ENCODE measurements at regions not wholly inside any gene's neighbourhood (a gene's known extent, or its start where the extent isn't known, plus 50 kb on each side); places are given as distances from the start of the nearest gene placed in this dataset.

DNA sequence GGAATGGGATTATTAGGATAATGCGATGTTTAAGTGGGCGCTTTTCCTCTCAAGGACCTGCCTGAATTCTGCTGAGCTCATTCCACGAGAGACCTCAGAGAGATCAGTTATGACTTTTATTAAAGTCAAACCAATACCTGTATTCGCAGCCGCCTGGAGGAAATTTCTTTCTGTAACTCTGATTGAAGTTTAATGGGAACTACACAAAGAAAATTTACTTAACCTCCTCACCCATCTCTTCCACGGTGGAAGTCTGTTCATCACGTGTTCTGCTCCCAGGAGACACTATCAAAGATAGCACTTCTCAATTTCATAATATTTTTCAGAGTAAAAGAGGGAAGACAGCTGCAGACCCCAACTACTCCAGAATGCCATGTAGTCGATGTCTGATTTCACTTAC lies 334.7 kb upstream of the POU3F1 start:
- no peak overlapping the region for H2AFZ ChIP-seq (ENCODE audit: low read length)
- H3K36me3 ChIP-seq (ENCODE audit: insufficient read depth, low read length), result no peaks in the 10 kb centered on the region
- no peak overlapping the region for H3K27ac ChIP-seq (ENCODE audit: low read depth, low read length, poor library complexity, severe bottlenecking)

DNA sequence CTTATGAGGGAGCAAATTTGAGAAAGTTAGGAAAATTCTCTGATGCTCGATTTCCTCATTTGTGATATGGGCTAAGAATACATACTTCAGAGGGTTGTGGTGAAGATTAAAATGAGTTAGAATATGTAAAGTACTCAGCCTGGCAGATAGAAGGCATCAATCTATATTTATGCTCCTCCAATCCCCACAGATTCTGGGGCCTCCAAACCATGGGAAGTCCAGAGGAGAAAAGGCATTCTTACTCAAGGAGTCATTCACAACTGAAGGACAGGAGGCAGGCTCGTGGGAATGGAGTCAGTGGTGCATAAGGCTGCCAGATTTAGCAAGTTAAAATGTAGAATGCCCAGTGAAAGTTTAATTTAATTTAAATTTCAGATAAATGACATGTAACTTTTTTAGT lies 330.0 kb upstream of the POU3F1 start:
- Histone ChIP-seq H3K4me3 (ENCODE audit: low read depth, low read length, poor library complexity, severe bottlenecking) (no peak overlapping the region), H3K9me3 (ENCODE audit: low read length) (peaks cover 14% of the 10 kb centered on the region), H3K27me3 (ENCODE audit: insufficient read depth, low read length) (no peaks in the 10 kb centered on the region; the same call in 1 of the 2 replicates), H3K79me2 (ENCODE audit: insufficient read depth, low read length) (no peaks in the 10 kb centered on the region), H3K4me2 (ENCODE audit: low read length) (no peak overlapping the region), H3K9ac (ENCODE audit: low read length) (no peak overlapping the region), H3K9me2 (ENCODE audit: low read depth, low read length) (no peaks in the 10 kb centered on the region), H4K20me1 (ENCODE audit: insufficient read depth, low read length) (no peaks in the 10 kb centered on the region), H3K27ac (ENCODE audit: low read depth, low read length, poor library complexity, severe bottlenecking) (no peak overlapping the region), H3K4me1 (ENCODE audit: insufficient read depth, low read length, severe bottlenecking) (no peaks in the 10 kb centered on the region), H2AFZ (ENCODE audit: low read length) (no peak overlapping the region), H3F3A (ENCODE audit: insufficient read depth, low read length) (no peaks in the 10 kb centered on the region), H3K36me3 (ENCODE audit: insufficient read depth, low read length) (no peaks in the 10 kb centered on the region; the same call in 1 of the 2 replicates)
- no peak for TF ChIP-seq EZH2 (IDR thresholded peaks at IDR 0.05; ENCODE audit: borderline replicate concordance, low read length)

More for the DNA sequence above, 334.7 kb upstream of the POU3F1 start:
- H3K27me3 ChIP-seq (ENCODE audit: insufficient read depth, low read length), result no peaks in the 10 kb centered on the region
- no peaks in the 10 kb centered on the region for H3F3A ChIP-seq (ENCODE audit: insufficient read depth, low read length)
- H3K4me2 ChIP-seq (ENCODE audit: low read length), result no peak overlapping the region
- no peaks in the 10 kb centered on the region for H3K79me2 ChIP-seq (ENCODE audit: insufficient read depth, low read length)
- no peak overlapping the region for H3K9ac ChIP-seq (ENCODE audit: low read length)
- no peak for TF ChIP-seq EZH2 (IDR thresholded peaks at IDR 0.05; ENCODE audit: borderline replicate concordance, low read length)
- TF ChIP-seq, protein P1, sequence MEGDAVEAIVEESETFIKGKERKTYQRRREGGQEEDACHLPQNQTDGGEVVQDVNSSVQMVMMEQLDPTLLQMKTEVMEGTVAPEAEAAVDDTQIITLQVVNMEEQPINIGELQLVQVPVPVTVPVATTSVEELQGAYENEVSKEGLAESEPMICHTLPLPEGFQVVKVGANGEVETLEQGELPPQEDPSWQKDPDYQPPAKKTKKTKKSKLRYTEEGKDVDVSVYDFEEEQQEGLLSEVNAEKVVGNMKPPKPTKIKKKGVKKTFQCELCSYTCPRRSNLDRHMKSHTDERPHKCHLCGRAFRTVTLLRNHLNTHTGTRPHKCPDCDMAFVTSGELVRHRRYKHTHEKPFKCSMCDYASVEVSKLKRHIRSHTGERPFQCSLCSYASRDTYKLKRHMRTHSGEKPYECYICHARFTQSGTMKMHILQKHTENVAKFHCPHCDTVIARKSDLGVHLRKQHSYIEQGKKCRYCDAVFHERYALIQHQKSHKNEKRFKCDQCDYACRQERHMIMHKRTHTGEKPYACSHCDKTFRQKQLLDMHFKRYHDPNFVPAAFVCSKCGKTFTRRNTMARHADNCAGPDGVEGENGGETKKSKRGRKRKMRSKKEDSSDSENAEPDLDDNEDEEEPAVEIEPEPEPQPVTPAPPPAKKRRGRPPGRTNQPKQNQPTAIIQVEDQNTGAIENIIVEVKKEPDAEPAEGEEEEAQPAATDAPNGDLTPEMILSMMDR (IDR thresholded peaks at IDR 0.05; ENCODE audit: low read length), result no peak
- no peaks in the 10 kb centered on the region for H3K9me3 ChIP-seq (ENCODE audit: low read length)
- H4K20me1 ChIP-seq (ENCODE audit: insufficient read depth, low read length), result no peaks in the 10 kb centered on the region
- no peaks in the 10 kb centered on the region for H3K4me1 ChIP-seq (ENCODE audit: insufficient read depth, low read length, severe bottlenecking)
- no peaks in the 10 kb centered on the region for H3K9me2 ChIP-seq (ENCODE audit: low read depth, low read length)
- no peak overlapping the region for H3K4me3 ChIP-seq (ENCODE audit: low read depth, low read length, poor library complexity, severe bottlenecking)

DNA sequence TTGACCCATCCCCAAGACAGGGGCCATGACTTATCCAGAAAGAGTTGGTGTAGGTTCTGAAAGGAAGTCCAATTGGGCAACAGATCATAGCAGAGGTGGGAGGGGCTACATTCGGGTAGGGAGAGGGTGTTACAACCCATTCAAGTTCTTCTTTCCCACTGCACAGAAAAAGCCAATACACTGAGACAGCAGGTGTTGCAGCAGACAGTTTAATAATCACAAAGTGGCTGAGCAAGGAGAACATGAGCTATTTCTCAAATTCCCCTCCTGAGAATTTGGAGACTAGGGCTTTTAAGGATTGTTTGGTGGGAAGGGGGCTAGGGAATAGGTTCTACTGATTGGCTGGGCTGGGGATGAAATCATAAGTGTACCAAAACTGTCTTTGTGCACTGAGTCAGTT lies 328.4 kb upstream of the POU3F1 start:
- Histone ChIP-seq H3K79me2 (ENCODE audit: insufficient read depth, low read length) (no peaks in the 10 kb centered on the region), H2AFZ (ENCODE audit: low read length) (no peak overlapping the region), H3K4me3 (ENCODE audit: low read depth, low read length, poor library complexity, severe bottlenecking) (no peak overlapping the region), H4K20me1 (ENCODE audit: insufficient read depth, low read length) (no peaks in the 10 kb centered on the region), H3K9me2 (ENCODE audit: low read depth, low read length) (no peaks in the 10 kb centered on the region), H3K4me1 (ENCODE audit: insufficient read depth, low read length, severe bottlenecking) (no peaks in the 10 kb centered on the region), H3K9ac (ENCODE audit: low read length) (no peak overlapping the region), H3K36me3 (ENCODE audit: insufficient read depth, low read length) (no peaks in the 10 kb centered on the region; the same call in 1 of the 2 replicates), H3F3A (ENCODE audit: insufficient read depth, low read length) (no peaks in the 10 kb centered on the region), H3K27me3 (ENCODE audit: insufficient read depth, low read length) (no peaks in the 10 kb centered on the region; the same call in 1 of the 2 replicates), H3K4me2 (ENCODE audit: low read length) (no peak overlapping the region), H3K9me3 (ENCODE audit: low read length) (peaks cover 14% of the 10 kb centered on the region), H3K27ac (ENCODE audit: low read depth, low read length, poor library complexity, severe bottlenecking) (no peak overlapping the region)
- TF ChIP-seq, protein P1 (IDR thresholded peaks at IDR 0.05; ENCODE audit: low read length), result no peak
- TF ChIP-seq EZH2 (IDR thresholded peaks at IDR 0.05; ENCODE audit: borderline replicate concordance, low read length), result no peak

DNA sequence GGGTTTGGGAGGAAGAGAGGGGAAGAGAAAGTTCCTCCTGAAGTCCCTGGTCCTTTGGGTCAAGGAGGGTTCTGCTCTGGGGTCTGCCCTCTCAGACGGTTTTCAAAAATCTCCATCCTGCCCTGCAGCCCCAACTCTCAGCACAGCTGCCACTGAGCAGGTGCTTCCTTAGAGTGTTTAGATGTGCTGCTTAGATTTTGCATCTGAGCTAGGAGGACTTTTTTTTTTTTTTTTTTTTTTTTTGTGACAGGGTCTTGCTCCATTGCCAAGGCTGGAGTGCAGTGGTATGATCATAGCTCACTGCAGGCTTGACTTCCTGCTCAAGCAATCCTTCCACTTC lies 324.9 kb upstream of the POU3F1 start:
- H3K4me1 ChIP-seq (ENCODE audit: insufficient read depth, low read length, severe bottlenecking), result no peaks in the 10 kb centered on the region
- no peaks in the 10 kb centered on the region for H3K79me2 ChIP-seq (ENCODE audit: insufficient read depth, low read length)
- H3K27ac ChIP-seq (ENCODE audit: low read depth, low read length, poor library complexity, severe bottlenecking), result no peak overlapping the region
- no peaks in the 10 kb centered on the region; the same call in 1 of the 2 replicates for H3K36me3 ChIP-seq (ENCODE audit: insufficient read depth, low read length)
- no peak for TF ChIP-seq EZH2 (IDR thresholded peaks at IDR 0.05; ENCODE audit: borderline replicate concordance, low read length)
- TF ChIP-seq, protein P1 (IDR thresholded peaks at IDR 0.05; ENCODE audit: low read length), result no peak
- H3F3A ChIP-seq (ENCODE audit: insufficient read depth, low read length), result no peaks in the 10 kb centered on the region
- no peak overlapping the region for H2AFZ ChIP-seq (ENCODE audit: low read length)
- no peaks in the 10 kb centered on the region; the same call in 1 of the 2 replicates for H3K27me3 ChIP-seq (ENCODE audit: insufficient read depth, low read length)
- H3K4me2 ChIP-seq (ENCODE audit: low read length), result no peak overlapping the region
- H4K20me1 ChIP-seq (ENCODE audit: insufficient read depth, low read length), result no peaks in the 10 kb centered on the region
- no peak overlapping the region for H3K9ac ChIP-seq (ENCODE audit: low read length)
- no peak overlapping the region for H3K4me3 ChIP-seq (ENCODE audit: low read depth, low read length, poor library complexity, severe bottlenecking)
- peaks cover 14% of the 10 kb centered on the region for H3K9me3 ChIP-seq (ENCODE audit: low read length)
- H3K9me2 ChIP-seq (ENCODE audit: low read depth, low read length), result no peaks in the 10 kb centered on the region

Data from OCI-LY1 (cell line).